H9 (cell line): ENCODE measurements at regions not wholly inside any gene's neighbourhood (a gene's known extent, or its start where the extent isn't known, plus 50 kb on each side); places are given as distances from the start of the nearest gene placed in this dataset.
A peak's percentile ranks its signal among the peaks of the same experiment; 100 is the strongest.
"Not testable (repeated sequence)": the region's sequence is repeated elsewhere in the genome, so short reads cannot be mapped to it uniquely, and the experiment has no call there.

Experiments
- DNase-seq: peaks from one replicate; pipeline ENCODE4 v3.0.0-alpha.2; 2017
- H2AFZ ChIP-seq: one replicate; pipeline ENCODE4 v1.6.1; 2013; ENCODE audit warnings: mild to moderate bottlenecking, low read length, control low read depth, moderate library complexity
- H2AK5ac ChIP-seq: 2 replicates; pipeline ENCODE4 v1.6.1; 2013; ENCODE audit warnings: low read length, control low read depth, mixed read lengths; ENCODE audit not compliant: insufficient read length
- H2BK120ac ChIP-seq: one replicate; pipeline ENCODE4 v1.6.1; 2013; ENCODE audit warnings: low read depth, mild to moderate bottlenecking, low read length, control low read depth, inconsistent platforms; ENCODE audit not compliant: poor library complexity, severe bottlenecking
- H2BK12ac ChIP-seq: 2 replicates; pipeline ENCODE4 v1.6.1; 2013; ENCODE audit warnings: low read length, control low read depth, mixed read lengths, low read depth; ENCODE audit not compliant: insufficient read length
- H2BK15ac ChIP-seq: 2 replicates; pipeline ENCODE4 v1.6.1; 2013; ENCODE audit warnings: low read depth, low read length, control low read depth
- H2BK20ac ChIP-seq: one replicate; pipeline ENCODE4 v1.6.1; 2013; ENCODE audit warnings: low read depth, mild to moderate bottlenecking, low read length, control low read depth, inconsistent platforms; ENCODE audit not compliant: poor library complexity, severe bottlenecking
- H2BK5ac ChIP-seq: 2 replicates; pipeline ENCODE4 v1.6.1; 2013; ENCODE audit warnings: low read length, control low read depth, mixed read lengths; ENCODE audit not compliant: insufficient read length
- H3K14ac ChIP-seq: 2 replicates; pipeline ENCODE4 v1.6.1; 2013; ENCODE audit warnings: low read length, control low read depth; ENCODE audit not compliant: insufficient read depth
- H3K18ac ChIP-seq: 2 replicates; pipeline ENCODE4 v1.6.1; 2013; ENCODE audit warnings: low read depth, mild to moderate bottlenecking, mixed read lengths, low read length, control low read depth; ENCODE audit not compliant: insufficient read length
- H3K23ac ChIP-seq: 2 replicates; pipeline ENCODE4 v1.6.1; 2013; ENCODE audit warnings: low read length, control low read depth, mixed read lengths, low read depth; ENCODE audit not compliant: insufficient read length
- H3K23me2 ChIP-seq: 2 replicates; pipeline ENCODE4 v1.6.1; 2013; ENCODE audit warnings: low read depth, mild to moderate bottlenecking, mixed read lengths, low read length, control low read depth; ENCODE audit not compliant: insufficient read length, poor library complexity, severe bottlenecking
- H3K27ac ChIP-seq: 2 replicates; pipeline ENCODE4 v1.5.1; 2013; ENCODE audit warnings: low read length, control low read depth, mixed read lengths, low read depth; ENCODE audit not compliant: insufficient read length
- H3K27me3 ChIP-seq: 2 replicates; pipeline ENCODE4 v1.6.1; 2013; ENCODE audit warnings: low read length, control low read depth, inconsistent platforms; ENCODE audit not compliant: insufficient read depth
- H3K4ac ChIP-seq: 2 replicates; pipeline ENCODE4 v1.6.1; 2013; ENCODE audit warnings: low read depth, mild to moderate bottlenecking, control low read depth, inconsistent platforms, low read length, moderate library complexity
- H3K4me1 ChIP-seq: 2 replicates; pipeline ENCODE4 v1.6.1; 2013; ENCODE audit warnings: low read length, control low read depth, inconsistent platforms; ENCODE audit not compliant: insufficient read depth
- H3K4me2 ChIP-seq: 2 replicates; pipeline ENCODE4 v1.6.1; 2013; ENCODE audit warnings: low read length, control low read depth, mixed read lengths; ENCODE audit not compliant: insufficient read length, insufficient read depth
- H3K56ac ChIP-seq: 2 replicates; pipeline ENCODE4 v1.6.1; 2013; ENCODE audit warnings: low read depth, mild to moderate bottlenecking, mixed read lengths, low read length, control low read depth; ENCODE audit not compliant: insufficient read length
- H3K79me1 ChIP-seq: 2 replicates; pipeline ENCODE4 v1.6.1; 2013; ENCODE audit warnings: low read depth, mild to moderate bottlenecking, moderate library complexity, low read length, control low read depth, inconsistent platforms; ENCODE audit not compliant: insufficient read depth, poor library complexity, severe bottlenecking
- H3K79me2 ChIP-seq: 2 replicates; pipeline ENCODE4 v1.6.1; 2013; ENCODE audit warnings: low read length, control low read depth, inconsistent platforms; ENCODE audit not compliant: insufficient read depth
- H3K9ac ChIP-seq: 2 replicates; pipeline ENCODE4 v1.6.1; 2013; ENCODE audit warnings: low read length, control low read depth, mixed read lengths; ENCODE audit not compliant: insufficient read length; ENCODE audit errors: extremely low read depth
- H3K9me3 ChIP-seq: one replicate; pipeline ENCODE4 v1.6.1; 2013; ENCODE audit warnings: low read depth, low read length, inconsistent platforms; ENCODE audit not compliant: control insufficient read depth
- H3T11ph ChIP-seq: one replicate; pipeline ENCODE4 v1.6.1; 2013; ENCODE audit warnings: mild to moderate bottlenecking, low read length, control low read depth, inconsistent platforms
- H4K20me1 ChIP-seq: one replicate; pipeline ENCODE4 v1.6.1; 2013; ENCODE audit not compliant: control insufficient read depth, insufficient read length, insufficient read depth
- H4K5ac ChIP-seq: 2 replicates; pipeline ENCODE4 v1.6.1; 2013; ENCODE audit warnings: low read depth, mild to moderate bottlenecking, mixed read lengths, low read length, control low read depth; ENCODE audit not compliant: insufficient read length
- H4K8ac ChIP-seq: replicated peaks from 2 replicates; pipeline ENCODE4 v1.6.1; 2013; ENCODE audit warnings: low read length, control low read depth, mixed read lengths, low read depth; ENCODE audit not compliant: insufficient read length
- H4K91ac ChIP-seq: 2 replicates; pipeline ENCODE4 v1.6.1; 2013; ENCODE audit warnings: low read depth, mild to moderate bottlenecking, moderate library complexity, mixed read lengths, low read length, control low read depth; ENCODE audit not compliant: insufficient read length
- H3K27ac Mint-ChIP-seq, 3 experiments: 2 replicates in 2 of 3; 3 replicates in 1 of 3; pipeline ENCODE4 v1.8.0; 2020 to 2021; ENCODE audit warnings: mixed read lengths in 3 of 3, mild to moderate bottlenecking in 1 of 3, moderate library complexity in 1 of 3
- H3K27me3 Mint-ChIP-seq: 2 replicates; pipeline ENCODE4 v1.8.0; 2021; ENCODE audit warnings: low read depth, mild to moderate bottlenecking, moderate library complexity, mixed read lengths
- H3K36me3 Mint-ChIP-seq, 3 experiments: 2 replicates in 2 of 3; 3 replicates in 1 of 3; pipeline ENCODE4 v1.8.0; 2020 to 2021; ENCODE audit warnings: low read depth in 3 of 3, mixed read lengths in 3 of 3; ENCODE audit not compliant: insufficient read depth in 1 of 3
- H3K4me1 Mint-ChIP-seq, 2 experiments: 2 replicates each; pipeline ENCODE4 v1.8.0; 2020; ENCODE audit warnings: mixed read lengths in 2 of 2
- H3K4me3 Mint-ChIP-seq, 2 experiments: 2 replicates in 1 of 2; 3 replicates in 1 of 2; pipeline ENCODE4 v1.8.0; 2020 to 2021; ENCODE audit warnings: mild to moderate bottlenecking in 2 of 2, mixed read lengths in 2 of 2, moderate library complexity in 1 of 2
- H3K9me3 Mint-ChIP-seq, 2 experiments: 2 replicates in 1 of 2; 3 replicates in 1 of 2; pipeline ENCODE4 v1.8.0; 2020; ENCODE audit warnings: mild to moderate bottlenecking in 2 of 2, mixed read lengths in 2 of 2, moderate library complexity in 1 of 2
- WGBS: extraction: QIAGEN DNeasy Blood & Tissue Kit; methylation state at CpG from one replicate; pipeline ENCODE4 v1.1.7; 2013; ENCODE audit warnings: missing lambda C conversion rate, low lambda C conversion rate, mixed read lengths; ENCODE audit not compliant: insufficient read length; ENCODE audit errors: extremely low coverage; 5-methylcytosine and 5-hydroxymethylcytosine counted together
- TF ChIP-seq, protein P1 (sequence below): fragments of 200-600 bp; sonication (generic); conservative IDR thresholded peaks from 3 replicates; pipeline ENCODE4 v1.8.0; 2021; ENCODE audit warnings: antibody characterized with exemption, mild to moderate bottlenecking

DNA sequence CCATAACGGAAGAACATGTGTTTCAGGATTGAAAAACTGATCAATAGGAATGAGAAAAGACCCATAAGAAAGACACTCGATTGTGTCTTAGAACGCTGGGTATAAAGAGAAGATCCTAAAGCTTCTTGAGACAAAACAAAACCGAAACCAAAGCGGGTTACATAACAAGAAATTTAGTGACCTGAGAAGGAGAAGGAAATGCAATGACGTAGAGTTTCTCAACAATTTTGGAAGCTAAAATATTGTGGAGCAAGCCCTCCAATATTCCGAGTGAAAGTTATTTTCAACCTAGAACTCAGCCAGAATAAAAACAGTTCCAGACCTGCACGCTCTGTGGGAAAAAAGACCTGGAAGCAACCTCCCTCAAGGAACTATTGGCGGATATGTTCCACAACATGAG lies 81.9 kb upstream of the FREM1 start:
- Histone ChIP-seq H2BK15ac (no peak overlapping the region), H2AFZ (peak overlapping the region; percentile 42)
- TF ChIP-seq, protein P1, sequence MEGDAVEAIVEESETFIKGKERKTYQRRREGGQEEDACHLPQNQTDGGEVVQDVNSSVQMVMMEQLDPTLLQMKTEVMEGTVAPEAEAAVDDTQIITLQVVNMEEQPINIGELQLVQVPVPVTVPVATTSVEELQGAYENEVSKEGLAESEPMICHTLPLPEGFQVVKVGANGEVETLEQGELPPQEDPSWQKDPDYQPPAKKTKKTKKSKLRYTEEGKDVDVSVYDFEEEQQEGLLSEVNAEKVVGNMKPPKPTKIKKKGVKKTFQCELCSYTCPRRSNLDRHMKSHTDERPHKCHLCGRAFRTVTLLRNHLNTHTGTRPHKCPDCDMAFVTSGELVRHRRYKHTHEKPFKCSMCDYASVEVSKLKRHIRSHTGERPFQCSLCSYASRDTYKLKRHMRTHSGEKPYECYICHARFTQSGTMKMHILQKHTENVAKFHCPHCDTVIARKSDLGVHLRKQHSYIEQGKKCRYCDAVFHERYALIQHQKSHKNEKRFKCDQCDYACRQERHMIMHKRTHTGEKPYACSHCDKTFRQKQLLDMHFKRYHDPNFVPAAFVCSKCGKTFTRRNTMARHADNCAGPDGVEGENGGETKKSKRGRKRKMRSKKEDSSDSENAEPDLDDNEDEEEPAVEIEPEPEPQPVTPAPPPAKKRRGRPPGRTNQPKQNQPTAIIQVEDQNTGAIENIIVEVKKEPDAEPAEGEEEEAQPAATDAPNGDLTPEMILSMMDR, result no peak

DNA sequence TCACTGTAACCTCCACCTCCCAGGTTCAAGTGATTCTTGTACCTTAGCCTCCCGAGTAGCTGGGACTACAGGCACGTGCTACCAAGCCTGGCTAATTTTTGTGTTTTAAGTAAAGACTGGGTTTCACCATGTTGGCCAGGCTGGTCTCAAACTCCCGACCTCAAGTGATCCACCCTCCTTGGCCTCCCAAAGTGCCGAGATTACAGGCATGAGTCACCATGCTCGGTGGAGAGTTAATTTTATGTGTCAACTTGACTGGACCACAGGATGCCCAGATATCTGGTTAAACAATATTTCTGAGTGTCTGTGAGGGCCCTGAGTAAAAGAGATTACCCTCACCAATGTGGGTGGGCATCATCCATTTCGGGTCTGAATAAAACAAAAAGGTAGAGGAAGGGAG lies 80.4 kb upstream of the FREM1 start:
- not testable (repeated sequence) for H4K20me1 ChIP-seq, H4K8ac ChIP-seq, H3K9me3 Mint-ChIP-seq, H2AFZ ChIP-seq, DNase-seq, H3K56ac ChIP-seq, H3K27me3 Mint-ChIP-seq, H3K27ac ChIP-seq, H3K9me3 ChIP-seq, H3K27ac Mint-ChIP-seq, H2BK120ac ChIP-seq, H3K4me1 ChIP-seq, H3K27me3 ChIP-seq, H4K91ac ChIP-seq, H4K5ac ChIP-seq, H3K79me2 ChIP-seq, H2BK5ac ChIP-seq, H3K23ac ChIP-seq, H3K14ac ChIP-seq, H2BK12ac ChIP-seq, H3K23me2 ChIP-seq, H3K36me3 Mint-ChIP-seq, H3K18ac ChIP-seq, H2AK5ac ChIP-seq, H2BK15ac ChIP-seq, H3K4ac ChIP-seq, H3K4me2 ChIP-seq, H3K4me3 Mint-ChIP-seq, H3K79me1 ChIP-seq, H3K9ac ChIP-seq, H2BK20ac ChIP-seq, H3T11ph ChIP-seq
- peaks cover 19 to 20% of the 10 kb centered on the region in 2 experiments for H3K4me1 Mint-ChIP-seq
- WGBS, result no CpG with 5 or more reads among the region's 6 CpGs

More for the DNA sequence above, 81.9 kb upstream of the FREM1 start:
- Histone ChIP-seq H3K23ac (no peak overlapping the region), H4K5ac (no peak overlapping the region), H2BK12ac (no peak overlapping the region), H3K79me1 (no peaks in the 10 kb centered on the region), H3K56ac (no peak overlapping the region), H3K9ac (no peak overlapping the region), H3K23me2 (no peaks in the 10 kb centered on the region), H3K9me3 (no peaks in the 10 kb centered on the region), H3K79me2 (no peaks in the 10 kb centered on the region), H4K20me1 (no peaks in the 10 kb centered on the region), H2BK5ac (no peak overlapping the region), H3K4me1 (no peaks in the 10 kb centered on the region; the same call in 1 of the 2 replicates), H4K8ac (no peak overlapping the region), H2BK20ac (no peak overlapping the region), H3K4me2 (peak overlapping the region; percentile 35), H3K14ac (no peak overlapping the region), H3T11ph (no peak overlapping the region), H3K27me3 (no peaks in the 10 kb centered on the region), H3K27ac (no peak overlapping the region), H2BK120ac (no peak overlapping the region), H3K18ac (no peak overlapping the region), H3K4ac (no peak overlapping the region), H4K91ac (no peak overlapping the region), H2AK5ac (no peak overlapping the region)
- DNase-seq, result no peak
- no peaks in the 10 kb centered on the region for H3K9me3 Mint-ChIP-seq
- peak overlapping the region; percentile 74 to 78; a peak in 4 of 5 replicates for H3K4me3 Mint-ChIP-seq
- no CpG with 5 or more reads among the region's 9 CpGs for WGBS
- H3K4me1 Mint-ChIP-seq, result peaks cover 19 to 20% of the 10 kb centered on the region in 2 experiments
- H3K27ac Mint-ChIP-seq, result no peak overlapping the region
- peaks cover 4% of the 10 kb centered on the region for H3K27me3 Mint-ChIP-seq
- no peaks in the 10 kb centered on the region for H3K36me3 Mint-ChIP-seq
